Hematopoietic multipotent progenitor cell treated with erythropoietin and hydrocortisone succinate and interleukin-3 and kit ligand, for 8 days (in vitro differentiated cells): ENCODE measurements at regions not wholly inside any gene's neighbourhood (a gene's known extent, or its start where the extent isn't known, plus 50 kb on each side); places are given as distances from the start of the nearest gene placed in this dataset.
"Not testable (repeated sequence)": the region's sequence is repeated elsewhere in the genome, so short reads cannot be mapped to it uniquely, and the experiment has no call there.

Experiments used
- DNase-seq: peaks from one replicate; pipeline ENCODE4 v3.0.0-alpha.2; 2015

DNA sequence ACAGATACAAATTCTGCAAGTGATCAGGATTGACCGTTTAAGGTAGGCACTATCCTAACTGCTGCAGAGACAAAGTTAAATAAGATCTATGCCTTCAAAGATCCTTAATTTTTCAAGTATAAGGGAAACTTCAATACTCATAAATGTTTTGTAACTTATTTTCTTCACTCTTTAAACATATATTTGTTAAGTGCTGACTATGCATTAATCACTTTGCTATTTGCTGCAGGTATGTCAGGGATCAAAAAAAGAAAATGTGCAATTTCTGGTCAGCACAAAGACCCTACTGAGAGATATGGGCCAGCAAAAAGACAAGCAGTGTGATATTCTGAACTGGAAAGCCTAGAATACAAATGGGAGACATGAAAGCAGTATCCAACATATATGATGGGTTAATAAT is 756.1 kb upstream of the PCDH9 start:
- DNase-seq = no peak

DNA sequence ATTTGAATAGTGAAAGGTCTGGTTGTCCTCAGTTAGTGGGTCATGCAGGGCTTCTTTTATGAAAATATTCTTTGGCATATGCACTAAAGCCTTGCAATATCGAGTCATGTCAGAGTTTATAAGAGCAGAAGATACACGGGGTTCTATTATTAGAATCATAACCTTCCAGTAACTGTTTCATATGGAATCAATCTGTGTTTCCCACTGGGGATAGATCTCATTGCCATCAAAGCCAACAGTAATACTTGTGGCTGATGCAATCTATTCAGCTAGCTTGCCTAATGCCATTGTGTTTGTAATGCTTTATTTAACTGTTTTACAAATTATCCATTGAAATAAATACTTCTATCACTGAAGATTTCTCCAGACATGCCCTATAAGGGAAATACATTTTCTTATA is 746.9 kb upstream of the PCDH9 start:
- no peak for DNase-seq

DNA sequence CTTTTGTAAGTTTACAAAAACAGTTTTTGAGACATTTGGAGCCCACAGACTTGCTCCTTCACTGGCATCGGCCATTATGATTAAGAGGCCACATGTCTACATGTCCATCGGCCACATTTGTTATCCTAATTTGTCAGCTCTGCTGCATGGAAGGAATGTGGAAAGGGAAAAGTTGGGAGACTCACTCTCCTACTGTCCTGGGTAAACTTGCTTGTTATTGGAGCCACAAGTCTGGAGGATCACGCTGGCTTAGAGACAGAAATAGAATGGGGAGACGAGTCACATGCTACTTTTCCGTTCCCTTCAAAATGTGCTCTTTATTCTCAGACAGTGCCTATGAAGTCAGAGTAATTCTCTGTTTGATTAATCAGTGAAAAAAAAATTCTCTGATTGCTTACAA is 741.2 kb upstream of the PCDH9 start:
- no peak for DNase-seq

DNA sequence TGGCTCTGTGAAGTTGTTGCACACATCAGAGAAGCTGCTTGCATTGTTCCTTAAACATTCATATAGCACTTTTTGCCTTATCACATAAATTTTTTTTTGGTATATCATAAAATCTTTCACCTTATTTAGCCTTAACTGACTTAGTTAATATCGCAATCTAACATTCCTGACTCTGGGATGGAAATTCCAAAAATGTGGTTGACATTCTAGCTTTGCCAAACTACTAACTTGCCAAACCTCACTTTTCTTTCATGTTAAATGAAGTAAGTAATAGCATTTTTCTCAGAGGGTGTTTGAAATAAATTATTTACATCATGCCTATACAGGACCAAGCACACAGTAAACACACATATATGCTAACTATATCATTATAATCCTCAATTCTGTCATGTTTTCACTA is 736.9 kb upstream of the PCDH9 start:
- DNase-seq = no peak

DNA sequence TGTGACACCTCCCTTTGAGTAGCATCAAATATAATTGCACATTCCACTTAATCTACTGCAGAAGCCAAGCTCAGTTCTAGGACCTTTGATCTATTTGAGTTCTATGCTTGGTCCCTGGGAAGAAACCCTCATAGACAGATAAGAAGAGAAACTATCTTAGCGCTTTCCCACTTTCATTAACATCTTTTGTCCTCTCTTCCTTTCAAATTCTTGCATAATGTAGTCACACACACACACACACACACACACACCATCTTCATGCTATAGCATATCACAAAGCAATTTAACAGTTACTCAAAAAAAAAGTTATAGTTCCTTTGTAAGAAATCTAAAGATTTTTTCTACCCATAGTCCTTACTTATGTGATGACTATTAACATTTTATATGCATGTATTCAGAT is 735.9 kb upstream of the PCDH9 start:
- no peak for DNase-seq

DNA sequence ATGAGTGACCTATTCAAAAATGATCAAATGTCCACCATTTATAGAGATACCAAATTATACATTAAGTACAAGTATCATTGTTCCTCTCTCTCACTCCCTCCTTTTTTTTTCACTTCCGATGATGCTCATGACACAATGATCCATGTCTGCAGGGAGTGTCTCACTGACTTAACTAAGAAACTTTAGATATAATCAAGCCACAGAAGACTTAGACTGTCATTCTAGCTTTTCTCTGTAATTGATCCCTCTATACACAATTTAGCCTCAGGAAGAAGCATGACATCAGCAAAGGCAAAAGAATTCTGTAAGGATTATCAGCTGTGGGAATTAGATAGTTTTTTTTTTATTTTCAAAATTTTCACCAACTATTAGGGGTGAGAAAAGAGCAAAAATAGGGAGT is 734.9 kb upstream of the PCDH9 start:
- DNase-seq = no peak

DNA sequence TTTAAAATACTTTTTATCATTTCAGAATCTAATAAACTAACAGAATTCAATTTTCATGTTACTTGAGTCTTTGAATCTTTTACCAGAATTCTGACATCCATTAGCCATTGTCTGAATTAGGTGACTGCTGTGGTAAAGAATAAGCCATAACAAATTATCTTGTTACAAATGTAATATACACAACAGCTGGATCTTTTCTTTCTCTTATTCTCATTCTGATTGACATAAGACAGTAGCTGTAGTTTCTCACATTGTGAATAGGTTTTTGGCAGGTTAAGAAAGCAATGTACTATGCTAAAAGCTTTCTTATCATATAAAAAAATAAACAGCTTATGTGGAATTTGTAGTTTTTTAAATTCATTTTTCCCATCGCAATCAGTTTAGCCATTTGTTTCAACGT is 734.0 kb upstream of the PCDH9 start:
- no peak for DNase-seq

DNA sequence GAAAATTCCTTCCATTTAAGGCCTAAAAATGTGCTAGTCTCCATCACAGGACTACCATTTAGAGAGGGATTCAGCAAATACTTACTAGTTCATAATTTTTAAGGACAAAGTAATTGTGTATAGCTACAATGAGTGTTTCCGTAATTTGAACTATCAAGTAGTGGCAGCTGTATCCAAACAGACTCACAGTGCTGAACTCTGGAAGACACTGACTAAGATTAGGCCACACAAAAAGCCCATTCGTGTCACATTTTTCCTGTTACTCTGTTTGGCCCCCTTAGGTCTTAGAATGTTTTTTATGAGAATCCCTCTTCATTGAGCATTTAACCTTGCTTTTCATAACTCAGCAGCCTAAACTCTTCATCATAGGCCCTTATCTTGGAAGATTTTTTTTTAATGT is 731.2 kb upstream of the PCDH9 start:
- no peak for DNase-seq

DNA sequence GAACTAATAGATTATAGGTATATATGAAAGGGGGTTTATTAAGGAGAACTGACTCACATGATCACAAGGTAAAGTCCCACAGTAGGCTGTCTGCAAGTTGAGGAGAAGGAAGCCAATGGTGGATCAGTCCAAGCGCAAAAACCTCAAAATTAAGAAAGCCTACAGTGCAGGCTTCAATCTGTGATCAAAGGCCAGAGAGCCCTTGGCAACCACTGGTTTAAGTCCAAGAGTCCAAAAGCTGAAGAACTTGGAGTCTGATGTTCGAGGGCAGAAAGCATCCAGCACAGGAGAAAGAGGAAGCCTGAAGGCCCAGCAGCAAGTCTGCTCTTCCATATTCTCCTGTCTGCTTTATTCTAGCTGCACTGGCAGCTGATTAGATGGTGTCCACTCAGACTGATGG is 721.3 kb upstream of the PCDH9 start:
- DNase-seq = no peak

DNA sequence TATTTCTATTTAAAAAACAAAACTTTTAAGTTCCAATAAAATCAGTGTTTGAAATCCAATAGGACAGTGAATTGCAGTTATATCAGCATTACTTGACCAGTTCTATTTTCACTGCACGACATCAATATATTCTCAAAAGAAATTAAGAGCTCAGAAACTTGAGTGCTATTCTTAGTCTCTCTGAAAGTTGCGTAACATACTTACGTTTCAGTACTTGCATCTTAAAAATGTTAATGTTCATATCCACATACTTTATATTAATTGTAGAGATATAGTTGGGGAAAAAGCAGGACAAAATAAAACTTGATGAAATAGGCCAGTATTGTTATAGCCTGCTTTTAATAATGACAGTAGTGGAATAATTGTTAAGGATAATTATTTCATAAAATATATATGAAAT is 720.5 kb upstream of the PCDH9 start:
- DNase-seq = no peak

DNA sequence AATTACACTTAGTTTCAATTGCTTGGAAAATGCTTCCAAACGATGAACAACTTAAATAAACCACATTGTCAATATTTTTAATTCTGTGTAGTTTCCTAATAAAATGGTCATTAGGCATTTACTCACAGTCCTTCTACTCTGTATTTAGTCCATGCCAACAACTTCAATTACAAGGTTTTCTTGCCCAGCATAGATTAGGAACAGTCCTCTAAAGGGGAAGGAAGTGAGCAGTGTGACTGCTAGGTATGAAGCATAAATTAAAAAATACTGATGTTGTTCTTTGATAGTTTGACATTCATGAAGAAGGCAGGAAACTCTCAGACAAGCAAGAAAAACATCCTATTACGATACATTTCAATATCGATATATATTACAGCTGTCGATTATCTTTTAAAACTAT is 716.0 kb upstream of the PCDH9 start:
- no peak for DNase-seq

DNA sequence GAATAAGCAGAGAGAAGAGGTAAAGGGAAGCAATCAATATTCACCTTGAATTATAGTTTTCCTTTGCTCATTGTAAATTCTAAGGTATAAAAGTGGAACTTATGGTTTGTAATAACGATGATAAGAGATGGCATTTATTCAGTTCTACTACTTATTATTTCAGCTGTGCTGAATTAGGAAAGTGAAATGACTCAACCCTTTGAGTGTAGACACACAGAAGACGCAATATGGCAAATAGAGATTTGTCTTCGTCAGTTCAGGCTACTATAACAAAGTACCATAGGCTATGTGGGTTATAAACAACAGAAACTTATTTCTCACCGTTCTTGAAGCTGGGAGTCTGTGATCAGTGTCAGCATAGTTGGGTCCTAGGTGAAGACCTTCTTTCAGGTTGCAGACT is 713.0 kb upstream of the PCDH9 start:
- no peak for DNase-seq

DNA sequence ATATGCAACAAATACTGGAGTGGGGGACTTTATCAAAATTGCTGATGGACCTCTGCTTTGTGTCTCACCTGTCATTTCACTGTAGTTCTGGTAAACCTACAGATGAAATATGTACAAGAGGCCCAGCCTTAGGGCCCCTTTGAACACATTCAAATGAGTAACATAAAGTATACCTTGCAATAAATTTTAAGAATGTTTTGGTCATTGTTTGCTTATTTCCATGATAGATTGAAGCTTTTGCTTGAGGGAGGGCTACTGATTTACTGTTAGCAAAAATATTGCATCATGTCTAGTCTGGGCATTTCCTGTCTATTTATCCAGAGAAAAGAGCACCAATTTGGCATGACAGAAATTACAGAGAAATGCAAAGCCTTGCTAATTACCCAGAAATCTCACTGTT is 705.5 kb upstream of the PCDH9 start:
- DNase-seq = no peak

DNA sequence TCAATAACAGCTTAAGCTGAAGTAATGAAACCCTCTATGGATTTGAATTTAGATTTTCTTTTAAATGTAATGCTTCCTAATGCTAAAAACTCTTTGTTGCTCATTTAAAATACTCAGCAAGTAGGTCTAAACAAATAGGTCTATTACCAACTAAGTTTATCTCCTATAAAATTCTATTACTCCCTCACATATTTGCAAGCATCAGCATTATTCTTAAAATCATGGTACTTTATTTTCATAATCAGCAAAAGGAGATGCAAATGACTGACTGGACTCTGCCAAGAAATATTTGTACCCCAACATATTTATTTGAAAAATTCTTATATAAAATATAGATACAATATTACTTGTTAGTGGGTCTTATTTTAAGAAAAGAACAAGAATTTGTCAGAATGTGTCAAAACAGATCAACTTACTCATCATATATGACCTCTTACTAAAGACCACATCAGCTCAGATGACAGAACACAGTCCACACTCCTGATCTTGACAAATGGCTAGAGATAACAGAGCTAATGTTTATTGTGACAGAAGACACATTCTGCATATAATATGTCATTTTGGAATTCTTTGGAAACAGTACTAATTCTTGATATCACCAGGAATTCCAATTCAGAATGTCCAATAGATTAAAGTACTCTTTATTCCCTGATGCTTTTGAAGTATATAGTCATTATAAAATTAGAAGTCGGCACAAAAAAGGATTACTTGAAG is 704.6 kb upstream of the PCDH9 start:
- no peak for DNase-seq

DNA sequence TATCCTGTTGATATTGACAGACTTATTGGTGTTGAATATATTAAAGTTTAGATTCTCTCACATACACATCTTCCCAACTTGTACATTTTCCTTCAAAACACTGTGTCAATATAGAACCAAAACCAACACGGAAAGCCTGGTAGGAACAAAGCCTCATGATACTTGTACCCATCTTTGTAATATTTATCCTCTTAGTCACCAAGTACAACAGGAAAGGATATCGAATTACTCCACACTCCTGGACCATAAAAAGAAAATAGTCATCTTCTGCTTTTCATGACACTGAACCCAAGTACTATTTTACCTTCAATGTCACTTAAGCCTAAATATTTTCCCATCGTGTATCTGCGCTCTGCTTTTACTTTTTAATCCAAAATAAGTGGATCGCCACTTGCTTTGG is 702.9 kb upstream of the PCDH9 start:
- DNase-seq = no peak

DNA sequence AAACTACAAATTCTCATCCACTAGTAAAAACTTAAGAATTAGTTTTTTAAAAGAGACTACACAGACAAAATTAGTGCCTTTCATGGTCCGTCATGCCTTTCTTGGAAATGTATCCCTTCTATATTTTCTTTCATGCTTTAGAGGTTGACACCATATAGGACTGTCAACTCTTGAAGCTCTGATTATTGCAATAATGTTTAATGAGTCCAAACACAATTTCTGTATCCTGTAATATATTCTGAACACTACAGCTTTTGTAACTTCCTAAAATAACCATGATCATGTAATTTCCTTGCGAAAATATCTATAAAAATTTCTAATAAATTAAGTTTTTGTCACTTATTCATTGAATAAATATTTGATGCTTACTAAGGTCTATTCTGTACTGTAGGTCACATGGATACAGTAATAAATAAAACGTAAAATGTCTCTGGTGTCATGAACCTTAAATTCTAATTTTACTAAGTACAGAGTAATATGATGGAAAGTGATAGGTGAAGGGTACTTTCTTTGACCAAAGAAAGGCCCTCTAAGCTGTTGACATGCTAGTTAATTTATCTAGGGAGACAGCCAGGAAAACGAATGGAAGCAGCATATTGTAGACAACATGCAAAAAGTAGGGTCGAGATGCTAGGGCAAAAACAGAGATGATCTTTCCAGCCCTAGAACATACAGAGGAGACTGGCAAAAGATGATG is 687.3 kb upstream of the PCDH9 start:
- DNase-seq = no peak

DNA sequence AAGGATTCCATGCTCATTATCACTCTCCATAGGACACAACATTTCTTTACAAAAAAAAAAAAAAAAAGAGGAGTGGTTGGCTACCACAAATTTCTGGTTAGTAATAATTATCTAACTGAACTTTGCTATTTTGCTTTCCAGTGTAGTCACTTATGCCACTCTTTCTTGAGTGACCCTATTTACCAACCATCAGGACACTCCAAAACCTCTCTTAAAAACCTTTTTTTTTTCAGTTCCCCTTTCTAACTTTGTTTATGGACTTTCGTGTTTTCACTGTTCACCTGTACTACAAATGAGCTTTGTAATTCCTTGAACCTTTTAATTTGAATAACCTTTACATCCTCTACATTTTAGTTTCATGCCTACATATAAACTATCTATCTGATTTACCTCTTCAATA is 686.5 kb upstream of the PCDH9 start:
- no peak for DNase-seq

DNA sequence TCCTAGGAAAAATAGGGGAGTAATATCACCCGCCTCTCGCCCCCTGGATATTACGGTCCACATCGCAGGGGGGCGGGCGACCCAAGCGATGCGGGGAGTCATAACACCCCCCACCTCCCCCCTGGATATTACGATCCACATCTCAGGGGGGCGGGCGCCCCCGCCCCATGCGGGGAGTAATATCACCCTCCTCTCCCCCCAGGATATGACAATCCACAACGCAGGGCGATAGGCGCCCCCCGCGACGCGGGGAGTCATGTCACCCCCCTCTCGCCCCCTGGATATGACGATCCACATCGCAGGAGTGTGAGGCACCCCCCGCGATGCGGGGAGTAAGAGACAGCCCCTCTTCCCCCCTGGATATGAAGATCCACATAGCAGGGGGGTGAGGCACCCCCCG is 684.4 kb upstream of the PCDH9 start:
- no peak for DNase-seq

DNA sequence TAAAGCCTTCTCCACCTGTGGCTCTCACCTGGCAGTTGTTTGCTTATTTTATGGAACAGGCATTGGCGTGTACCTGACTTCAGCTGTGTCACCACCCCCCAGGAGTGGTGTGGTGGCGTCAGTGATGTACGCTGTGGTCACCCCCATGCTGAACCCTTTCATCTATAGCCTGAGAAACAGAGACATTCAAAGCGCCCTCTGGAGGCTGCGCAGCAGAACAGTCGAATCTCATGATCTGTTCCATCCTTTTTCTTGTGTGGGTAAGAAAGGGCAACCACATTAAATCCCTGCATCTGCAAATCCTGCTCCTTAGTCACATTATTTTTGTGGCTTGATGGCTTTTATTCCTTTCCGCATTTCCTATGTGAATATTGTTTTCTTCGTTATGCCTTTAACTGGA is 672.8 kb upstream of the PCDH9 start:
- DNase-seq = not testable (repeated sequence)

DNA sequence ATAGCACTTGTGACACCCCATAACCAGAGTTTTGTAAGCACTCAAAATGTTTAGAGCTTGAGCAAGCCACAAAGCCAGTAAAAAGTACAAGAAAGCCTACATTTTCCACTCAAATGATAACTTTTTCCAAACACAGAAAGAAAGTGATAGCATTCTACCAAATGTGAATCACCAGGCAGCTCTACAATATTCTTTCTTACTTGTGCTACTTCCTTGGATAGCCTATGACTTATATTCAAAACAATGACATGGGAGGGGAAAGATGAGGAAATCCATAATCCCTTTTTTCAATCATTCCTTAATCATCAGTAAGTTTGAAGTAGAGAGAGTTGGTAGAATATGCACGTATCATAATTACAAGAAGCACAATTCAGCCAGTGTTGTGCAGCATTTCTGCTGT is 650.8 kb upstream of the PCDH9 start:
- no peak for DNase-seq

DNA sequence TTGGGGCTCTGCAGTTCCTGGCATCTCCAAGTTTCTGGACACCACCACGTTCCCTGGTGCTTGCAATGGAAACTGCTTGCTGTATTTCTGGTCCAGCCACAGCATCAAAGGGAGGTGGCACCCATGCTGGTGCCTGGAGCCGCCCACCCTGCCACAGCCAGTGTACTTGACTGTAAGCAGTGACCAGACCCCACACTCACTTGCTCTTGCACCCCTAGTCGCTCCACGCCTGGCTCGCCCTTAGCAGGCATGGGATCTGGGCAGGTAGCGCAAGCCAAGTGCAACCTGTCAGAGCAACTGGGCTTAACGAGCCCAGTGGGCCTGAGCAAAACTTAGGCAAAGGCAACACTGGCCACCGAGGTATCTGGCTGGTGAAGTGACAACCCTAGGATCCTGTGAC is 648.2 kb upstream of the PCDH9 start:
- no peak for DNase-seq

DNA sequence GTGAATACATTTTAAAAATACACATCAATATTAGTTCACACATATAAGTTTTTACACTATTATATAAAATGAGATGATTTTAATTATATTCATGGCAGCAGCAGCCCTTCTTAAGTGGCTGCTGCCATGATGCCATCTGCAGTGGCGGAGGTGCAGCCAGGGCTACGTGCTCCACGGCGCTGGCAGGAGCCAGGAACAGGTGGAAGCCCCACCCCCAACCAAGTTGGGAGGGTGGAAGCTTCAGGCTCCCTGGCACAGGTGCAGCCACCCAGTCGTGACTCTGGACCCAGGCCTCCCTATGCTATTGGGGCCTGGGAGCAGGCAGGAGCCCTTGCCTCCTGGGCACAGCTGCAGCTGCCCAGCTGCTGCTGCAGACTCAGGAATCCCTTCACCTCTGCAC is 646.9 kb upstream of the PCDH9 start:
- DNase-seq = no peak

DNA sequence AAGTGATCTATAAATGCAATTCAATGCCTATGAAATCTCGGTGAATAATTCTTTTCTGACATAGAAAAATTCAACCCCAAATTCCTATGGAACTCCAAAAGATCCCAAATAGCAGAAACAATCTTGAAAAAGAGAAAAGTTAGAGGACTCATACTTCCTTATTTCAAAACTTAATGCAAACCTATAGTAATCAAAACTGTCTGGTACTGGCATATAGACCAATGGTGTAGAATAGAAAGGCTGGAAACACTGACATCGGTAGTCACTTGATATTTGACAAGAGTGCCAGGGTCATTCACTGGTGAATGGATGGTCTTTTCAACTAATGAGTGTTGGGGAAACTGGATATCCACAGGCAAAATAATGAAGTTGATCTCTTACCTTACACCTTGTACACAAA is 637.1 kb upstream of the PCDH9 start:
- no peak for DNase-seq

DNA sequence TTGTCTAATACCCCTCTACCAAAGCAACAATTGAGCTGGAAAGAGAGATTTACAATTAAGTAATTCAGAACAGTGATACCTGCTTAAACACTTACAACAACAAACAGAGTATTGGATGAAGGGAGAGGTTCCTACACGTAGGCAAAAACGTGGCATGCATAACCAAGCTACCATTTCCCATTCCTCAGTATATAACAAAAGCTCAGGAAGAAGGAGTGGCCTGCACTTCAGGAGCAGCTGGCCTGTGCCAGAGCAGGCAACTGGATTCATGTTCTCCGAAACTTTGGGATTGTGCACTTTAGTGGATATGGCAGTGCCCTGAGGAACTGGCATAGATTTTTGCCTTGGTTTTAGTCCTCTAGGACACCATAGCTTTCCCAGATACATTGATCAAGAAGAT is 630.2 kb upstream of the PCDH9 start:
- no peak for DNase-seq

DNA sequence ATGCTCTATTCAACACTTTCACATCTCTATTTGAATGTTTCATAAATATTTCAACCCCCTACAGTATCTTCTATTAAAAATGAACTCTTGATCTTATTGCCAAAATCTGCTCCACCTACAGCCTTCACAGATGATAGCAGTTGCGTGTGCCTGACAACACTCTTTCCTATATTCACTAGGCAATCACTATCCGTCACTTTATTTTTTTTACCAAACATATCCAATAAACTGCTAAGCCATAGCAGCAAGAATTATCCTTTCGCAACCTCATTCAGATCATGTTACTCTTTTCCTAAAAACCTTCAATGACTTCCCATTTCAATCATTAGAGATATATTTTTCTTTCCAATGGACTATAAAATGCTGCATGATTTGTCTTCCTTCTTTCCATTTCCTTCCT is 629.8 kb upstream of the PCDH9 start:
- no peak for DNase-seq
